ENCODE measurements at regions not wholly inside any gene's neighbourhood (a gene's known extent, or its start where the extent isn't known, plus 50 kb on each side); places are given as distances from the start of the nearest gene placed in this dataset.

- DNase-seq (ENCODE audit: low spot score) (no peak), ATAC-seq (ENCODE audit: low FRiP score) (no peak)
- TF ChIP-seq CTCF (IDR thresholded peaks at IDR 0.05), result no peak
Observed at GRCh38 chr14:89660166-89660565, 243.1 kb upstream of the FOXN3 start.

- DNase-seq (ENCODE audit: low spot score) (no peak), ATAC-seq (ENCODE audit: low FRiP score) (no peak)
- TF ChIP-seq CTCF (IDR thresholded peaks at IDR 0.05), result no peak
Observed at GRCh38 chr14:89658977-89659670, 242.1 kb upstream of the FOXN3 start.

GRCh38 chr14:89657014-89657413 is 240.0 kb upstream of the FOXN3 start:
- ATAC-seq (ENCODE audit: low FRiP score), result no peak
- no peak for DNase-seq (ENCODE audit: low spot score)
- TF ChIP-seq CTCF (IDR thresholded peaks at IDR 0.05), result no peak

GRCh38 chr14:89654998-89655397 is 238.0 kb upstream of the FOXN3 start:
- DNase-seq (ENCODE audit: low spot score), result no peak
- no peak for ATAC-seq (ENCODE audit: low FRiP score)
- TF ChIP-seq CTCF (IDR thresholded peaks at IDR 0.05), result no peak

GRCh38 chr14:89652352-89652751 is 235.3 kb upstream of the FOXN3 start:
- ATAC-seq (ENCODE audit: low FRiP score) (no peak), DNase-seq (ENCODE audit: low spot score) (no peak)
- TF ChIP-seq CTCF (IDR thresholded peaks at IDR 0.05), result no peak

GRCh38 chr14:89651805-89652204 is 234.8 kb upstream of the FOXN3 start:
- TF ChIP-seq CTCF (IDR thresholded peaks at IDR 0.05), result no peak
- ATAC-seq (ENCODE audit: low FRiP score) (no peak), DNase-seq (ENCODE audit: low spot score) (no peak)
